Cardiac fibroblast (primary cell): ENCODE measurements at regions not wholly inside any gene's neighbourhood (a gene's known extent, or its start where the extent isn't known, plus 50 kb on each side); places are given as distances from the start of the nearest gene placed in this dataset.

ENCODE experiments used
- DNase-seq, 2 donors: peaks; one replicate each; pipeline versions ENCODE4 v3.0.0 to v3.0.0-alpha.2; 2010; ENCODE audit warnings: low read depth in 2 of 2
- H3K4me3 ChIP-seq, 2 donors: replicated peaks in 1 of 2; 1 replicate in 1 of 2; 2 replicates in 1 of 2; pipeline ENCODE4 v1.5.1; 2011; ENCODE audit warnings: low read depth in 2 of 2, low read length in 2 of 2, mild to moderate bottlenecking in 2 of 2, moderate library complexity in 1 of 2
- CTCF ChIP-seq: IDR thresholded peaks from one replicate; pipeline ENCODE4 v1.5.1; 2011; ENCODE audit warnings: low read depth, mild to moderate bottlenecking, low read length, inconsistent platforms

GRCh38 chr10:3523309-3524050 lies 261.5 kb downstream of the KLF6 start:
- TF ChIP-seq CTCF, result no peak
- DNase-seq, result no peak
- H3K4me3 ChIP-seq, result no peak overlapping the region

- no peak for DNase-seq
- no peak for TF ChIP-seq CTCF
- H3K4me3 ChIP-seq, result no peak overlapping the region
Measured at GRCh38 chr10:3516923-3517255, 268.1 kb downstream of the KLF6 start.

- no peak for TF ChIP-seq CTCF
- no peak for DNase-seq
- H3K4me3 ChIP-seq, result no peak overlapping the region
Measured at GRCh38 chr10:3516234-3516922, 268.6 kb downstream of the KLF6 start.

GRCh38 chr10:3514691-3515090 lies 270.3 kb downstream of the KLF6 start:
- no peak for DNase-seq
- no peak overlapping the region for H3K4me3 ChIP-seq
- no peak for TF ChIP-seq CTCF

- no peak overlapping the region for H3K4me3 ChIP-seq
- no peak for DNase-seq
- peak; percentile 12 for TF ChIP-seq CTCF
Measured at GRCh38 chr10:3512263-3512662, 272.7 kb downstream of the KLF6 start.

GRCh38 chr10:3511483-3511882 lies 273.5 kb downstream of the KLF6 start:
- TF ChIP-seq CTCF, result no peak
- no peak for DNase-seq

More at GRCh38 chr10:3511483-3511882, 273.5 kb downstream of the KLF6 start:
- no peak overlapping the region for H3K4me3 ChIP-seq
